SU-DHL-6 (cell line): ENCODE measurements at regions not wholly inside any gene's neighbourhood (a gene's known extent, or its start where the extent isn't known, plus 50 kb on each side); places are given as distances from the start of the nearest gene placed in this dataset.

Experiments used
- CTCF ChIP-seq: fragments of 200-600 bp; sonication (generic); IDR thresholded peaks from one replicate; pipeline ENCODE4 v1.5.1; 2017; ENCODE audit warnings: antibody characterized with exemption, mild to moderate bottlenecking, low read length, moderate library complexity; ENCODE audit not compliant: insufficient read depth, poor library complexity, severe bottlenecking
- EZH2phosphoT487 ChIP-seq: fragments of 200-600 bp; sonication (generic), shearing (Covaris generic); conservative IDR thresholded peaks from 2 replicates; pipeline ENCODE4 v1.6.1; 2018; ENCODE audit warnings: mild to moderate bottlenecking, antibody characterized with exemption, low read length, moderate library complexity, mixed read lengths

GRCh38 chr9:117916291-117916690 lies 212.1 kb downstream of the TLR4 start:
- no peak for TF ChIP-seq EZH2phosphoT487
- no peak for TF ChIP-seq CTCF
